GM12875 (cell line): ENCODE measurements at regions not wholly inside any gene's neighbourhood (a gene's known extent, or its start where the extent isn't known, plus 50 kb on each side); places are given as distances from the start of the nearest gene placed in this dataset.

Experiments
- H3K4me3 ChIP-seq: one replicate; pipeline ENCODE4 v1.5.1; 2011; ENCODE audit warnings: low read depth, low read length, control low read depth
- TF ChIP-seq, protein P1 (sequence below): IDR thresholded peaks from 2 replicates; pipeline ENCODE4 v1.5.1; 2011; ENCODE audit warnings: low read depth, mild to moderate bottlenecking, control low read depth, inconsistent platforms, low read length, moderate library complexity, borderline replicate concordance; ENCODE audit not compliant: insufficient read depth

DNA sequence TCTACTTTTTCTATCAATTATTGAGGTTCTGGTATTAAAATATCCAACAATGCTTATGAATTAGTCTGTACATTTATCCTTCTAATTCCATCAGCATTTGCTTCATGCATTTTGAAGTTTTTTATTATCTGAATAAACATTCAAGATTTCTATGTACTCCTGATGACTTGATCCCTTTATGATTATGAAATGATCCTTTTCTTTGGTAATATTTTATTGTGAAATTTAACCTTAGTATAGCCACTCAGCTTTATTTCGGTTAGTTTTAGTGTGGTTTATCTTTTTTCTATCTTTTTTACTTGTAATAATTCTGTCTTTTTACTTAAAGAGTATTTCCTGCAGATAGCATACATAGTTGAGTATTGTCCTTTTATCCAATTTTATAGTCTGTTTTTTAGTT, 106.6 kb downstream of the SNAPC1 start:
- H3K4me3 ChIP-seq = no peak overlapping the region
- TF ChIP-seq, protein P1, sequence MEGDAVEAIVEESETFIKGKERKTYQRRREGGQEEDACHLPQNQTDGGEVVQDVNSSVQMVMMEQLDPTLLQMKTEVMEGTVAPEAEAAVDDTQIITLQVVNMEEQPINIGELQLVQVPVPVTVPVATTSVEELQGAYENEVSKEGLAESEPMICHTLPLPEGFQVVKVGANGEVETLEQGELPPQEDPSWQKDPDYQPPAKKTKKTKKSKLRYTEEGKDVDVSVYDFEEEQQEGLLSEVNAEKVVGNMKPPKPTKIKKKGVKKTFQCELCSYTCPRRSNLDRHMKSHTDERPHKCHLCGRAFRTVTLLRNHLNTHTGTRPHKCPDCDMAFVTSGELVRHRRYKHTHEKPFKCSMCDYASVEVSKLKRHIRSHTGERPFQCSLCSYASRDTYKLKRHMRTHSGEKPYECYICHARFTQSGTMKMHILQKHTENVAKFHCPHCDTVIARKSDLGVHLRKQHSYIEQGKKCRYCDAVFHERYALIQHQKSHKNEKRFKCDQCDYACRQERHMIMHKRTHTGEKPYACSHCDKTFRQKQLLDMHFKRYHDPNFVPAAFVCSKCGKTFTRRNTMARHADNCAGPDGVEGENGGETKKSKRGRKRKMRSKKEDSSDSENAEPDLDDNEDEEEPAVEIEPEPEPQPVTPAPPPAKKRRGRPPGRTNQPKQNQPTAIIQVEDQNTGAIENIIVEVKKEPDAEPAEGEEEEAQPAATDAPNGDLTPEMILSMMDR = no peak

DNA sequence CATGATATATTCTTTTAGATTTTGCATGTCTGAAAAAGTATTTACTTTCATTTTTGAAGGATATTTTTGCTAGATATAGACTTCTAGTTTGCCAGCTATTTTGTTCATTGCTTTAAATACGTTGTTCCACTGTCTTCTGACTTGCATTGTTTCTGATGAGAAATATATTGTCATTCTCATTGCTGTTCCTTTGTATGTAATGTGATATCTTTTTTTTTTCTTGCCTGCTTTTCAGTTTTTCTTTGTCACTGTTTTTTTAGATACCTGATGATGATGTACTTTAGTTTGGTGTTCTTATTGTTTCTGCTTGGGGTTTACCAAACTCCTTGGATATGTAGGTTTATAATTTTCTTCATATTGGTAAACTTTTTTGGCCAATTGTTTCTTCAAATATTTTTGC, 107.9 kb downstream of the SNAPC1 start:
- TF ChIP-seq, protein P1 = no peak
- H3K4me3 ChIP-seq = no peak overlapping the region

DNA sequence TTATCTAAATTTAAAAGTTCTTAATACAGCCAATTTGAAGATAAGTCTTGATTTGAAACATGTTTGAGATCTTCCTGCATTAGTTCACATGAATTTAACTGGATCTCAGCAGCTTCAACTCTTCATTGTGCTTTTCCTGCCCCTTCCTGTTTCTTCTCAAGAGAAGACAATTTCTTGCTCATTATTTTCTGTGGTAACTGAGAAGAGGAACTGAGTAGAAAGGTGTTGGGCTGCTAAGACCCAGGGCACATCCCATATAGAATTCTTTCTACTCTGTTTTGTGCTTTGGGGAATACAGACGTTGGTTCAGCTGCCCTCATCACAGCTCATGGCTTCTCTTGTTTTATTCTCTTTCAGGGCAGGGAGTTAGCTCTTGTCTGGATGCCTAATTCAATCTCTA, 110.2 kb downstream of the SNAPC1 start:
- TF ChIP-seq, protein P1 = no peak
- no peak overlapping the region for H3K4me3 ChIP-seq

DNA sequence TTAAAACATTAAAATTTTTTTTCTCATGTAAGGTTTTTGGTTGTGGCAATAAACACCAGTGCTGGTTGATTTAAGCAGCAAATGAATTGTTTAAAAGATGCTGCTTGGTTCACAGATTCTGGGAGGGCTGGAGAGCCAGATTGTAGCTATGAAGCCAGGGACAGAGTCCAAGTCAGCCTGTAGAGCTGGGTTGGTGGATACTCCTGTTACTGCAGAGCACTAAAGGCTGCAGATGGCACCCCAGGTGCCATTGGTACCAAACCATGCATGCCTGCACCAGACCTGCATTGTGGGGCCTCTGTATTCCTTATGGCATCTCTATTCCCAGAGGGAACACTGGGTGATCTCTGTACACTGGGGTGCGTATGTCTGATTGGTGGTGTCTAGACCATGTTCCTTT, 113.3 kb downstream of the SNAPC1 start:
- no peak overlapping the region for H3K4me3 ChIP-seq
- TF ChIP-seq, protein P1 = no peak

DNA sequence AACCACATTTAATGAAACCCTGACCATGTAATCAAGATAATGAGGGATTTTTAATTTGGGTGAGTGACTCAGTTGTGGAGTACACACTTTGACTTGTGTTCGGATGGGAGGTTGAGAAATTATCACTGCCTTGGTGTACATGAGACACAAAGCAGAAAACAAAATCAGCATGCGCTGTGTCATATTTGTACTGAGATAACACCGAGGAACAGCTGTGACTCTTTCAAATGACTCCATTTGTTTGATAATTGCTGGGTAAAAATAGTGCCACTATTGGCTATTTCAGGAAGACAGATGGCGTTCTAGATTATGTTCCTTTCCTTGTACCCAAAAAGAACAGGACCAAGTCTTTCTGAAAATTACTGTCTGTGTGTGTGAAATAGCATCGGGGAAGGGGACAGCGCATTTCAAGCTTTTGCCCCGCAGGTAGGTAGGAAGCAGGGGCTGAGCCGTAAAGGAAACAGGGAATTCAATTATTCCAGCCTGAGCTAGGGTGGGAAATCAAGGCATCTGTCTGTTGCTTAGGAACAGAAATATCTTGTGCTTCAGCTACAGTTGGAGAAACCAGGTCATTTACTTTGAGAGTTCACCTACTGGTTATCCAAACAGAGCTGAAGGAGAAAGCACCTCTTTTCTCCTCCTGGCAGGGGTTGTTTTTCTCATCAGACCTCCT, 114.3 kb downstream of the SNAPC1 start:
- TF ChIP-seq, protein P1 = no peak
- H3K4me3 ChIP-seq = no peak overlapping the region

DNA sequence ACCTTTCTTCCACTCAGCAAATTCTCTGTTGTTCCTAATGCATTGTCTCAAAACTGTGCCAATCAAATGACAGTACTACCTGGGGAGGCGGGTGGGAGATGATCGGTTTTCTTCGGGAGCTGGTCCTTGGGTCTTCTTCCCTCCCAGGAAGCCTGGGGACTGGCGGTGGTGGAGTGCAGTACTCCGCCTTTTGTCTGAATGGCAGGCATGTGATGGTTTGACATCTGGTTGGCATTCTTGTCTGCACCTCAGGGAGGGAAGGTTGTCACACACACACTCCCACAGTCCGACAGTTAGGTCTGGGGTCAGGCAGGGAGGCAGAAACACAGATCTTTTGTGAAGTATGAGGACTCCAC, 114.8 kb downstream of the SNAPC1 start:
- TF ChIP-seq, protein P1 = no peak

DNA sequence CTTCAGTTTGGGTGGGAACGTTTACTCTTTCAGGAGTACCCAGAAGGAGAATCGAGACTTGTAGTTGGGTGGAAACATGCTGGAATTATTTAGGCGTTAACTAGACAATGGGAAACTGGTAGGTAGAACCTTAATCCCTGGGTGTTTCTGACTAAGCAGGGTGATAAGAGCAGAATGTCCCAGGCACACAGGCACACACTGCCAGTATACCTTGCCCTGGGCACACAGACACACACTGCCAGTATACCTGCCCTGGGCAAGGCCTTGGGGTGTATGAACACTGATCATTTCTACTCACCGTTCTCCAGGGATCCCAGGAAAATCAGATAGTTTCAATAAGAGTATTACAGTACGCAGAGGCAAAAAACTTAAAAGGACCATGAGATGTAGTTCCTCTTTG, 115.5 kb downstream of the SNAPC1 start:
- no peak overlapping the region for H3K4me3 ChIP-seq
- TF ChIP-seq, protein P1 = no peak

More for the DNA sequence above, 114.8 kb downstream of the SNAPC1 start:
- H3K4me3 ChIP-seq = no peak overlapping the region
